Ishikawa (cell line): ENCODE measurements at regions not wholly inside any gene's neighbourhood (a gene's known extent, or its start where the extent isn't known, plus 50 kb on each side); places are given as distances from the start of the nearest gene placed in this dataset.

ENCODE experiments used
- CREB1 ChIP-seq: IDR thresholded peaks from 2 replicates; pipeline ENCODE4 v1.6.1; 2012; ENCODE audit warnings: low read depth
- EP300 ChIP-seq: IDR thresholded peaks from 2 replicates; pipeline ENCODE4 v1.6.1; 2012; ENCODE audit warnings: borderline replicate concordance
- NFIC ChIP-seq: IDR thresholded peaks from 2 replicates; pipeline ENCODE4 v1.6.1; 2012
- TAF1 ChIP-seq: IDR thresholded peaks from 2 replicates; pipeline ENCODE4 v1.6.1; 2012; ENCODE audit warnings: low read depth, mild to moderate bottlenecking
- ZBTB7A ChIP-seq: IDR thresholded peaks from 2 replicates; pipeline ENCODE4 v1.6.1; 2012; ENCODE audit warnings: low read depth

DNA sequence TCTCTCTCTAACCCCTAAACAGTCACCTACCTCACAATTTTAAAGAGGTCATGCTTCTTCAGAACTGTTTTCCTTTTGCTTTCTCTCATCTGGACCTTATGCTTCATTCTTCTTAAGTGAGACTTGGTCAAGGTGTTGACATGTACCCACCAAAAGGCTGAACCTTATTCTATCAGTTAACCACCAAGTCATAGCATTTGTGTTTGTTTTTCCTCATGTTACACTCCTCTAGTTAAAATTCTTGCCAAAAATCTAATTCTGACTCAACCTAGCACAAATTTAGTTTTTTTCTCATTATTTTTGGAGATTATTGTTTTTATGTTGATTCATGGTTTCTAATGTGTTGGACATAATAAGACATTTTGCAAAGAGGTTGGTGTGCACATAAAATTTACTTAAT, 578.6 kb downstream of the SLC16A7 start:
- TF ChIP-seq NFIC (no peak), ZBTB7A (no peak), TAF1 (no peak), EP300 (no peak), CREB1 (no peak)
